Calu3 (cell line): ENCODE measurements at regions not wholly inside any gene's neighbourhood (a gene's known extent, or its start where the extent isn't known, plus 50 kb on each side); places are given as distances from the start of the nearest gene placed in this dataset.
A peak's percentile ranks its signal among the peaks of the same experiment; 100 is the strongest.

Experiments
- BruUV-seq: library from RNA; stranded (reverse); fragments of 400-500 nt; replicated peaks from 2 replicates; lab custom pipeline; 2021; lab: Mats Ljungman, UMichigan
- CTCF ChIA-PET: fragments of 300-600 bp; sonication (Branson Sonifier 250); formaldehyde crosslinking; loops from one replicate; lab custom pipeline; 2022; ENCODE audit warnings: antibody characterized with exemption; lab: Charles Lee
- DNase-seq: peaks from one replicate; pipeline ENCODE4 v3.0.0; 2022
- H3K27ac Mint-ChIP-seq: one replicate; pipeline ENCODE4 v1.8.0; 2022; ENCODE audit warnings: mixed read lengths; ENCODE audit not compliant: unreplicated experiment
- H3K27me3 Mint-ChIP-seq: one replicate; pipeline ENCODE4 v1.8.0; 2022; ENCODE audit warnings: mixed read lengths; ENCODE audit not compliant: unreplicated experiment
- H3K36me3 Mint-ChIP-seq: one replicate; pipeline ENCODE4 v1.8.0; 2022; ENCODE audit warnings: mild to moderate bottlenecking, moderate library complexity, mixed read lengths; ENCODE audit not compliant: insufficient read depth, unreplicated experiment
- H3K4me1 Mint-ChIP-seq: one replicate; pipeline ENCODE4 v1.8.0; 2022; ENCODE audit warnings: mild to moderate bottlenecking, low read depth, mixed read lengths; ENCODE audit not compliant: unreplicated experiment
- H3K4me3 Mint-ChIP-seq: one replicate; pipeline ENCODE4 v1.8.0; 2022; ENCODE audit warnings: mild to moderate bottlenecking, low read depth, moderate library complexity, mixed read lengths; ENCODE audit not compliant: unreplicated experiment
- H3K9me3 Mint-ChIP-seq: one replicate; pipeline ENCODE4 v1.8.0; 2022; ENCODE audit warnings: low read depth, mixed read lengths; ENCODE audit not compliant: unreplicated experiment
- intact Hi-C: fragments of 100-400 bp; cut with micrococcal nuclease; formaldehyde crosslinking; loops from one replicate; pipeline ENCODE4 v1.10.0; 2022; ENCODE audit not compliant: unreplicated experiment
- TF ChIP-seq, protein P1 (sequence below): fragments of 200-600 bp; IDR thresholded peaks from one replicate; pipeline ENCODE4 v1.8.0; 2022; ENCODE audit warnings: antibody characterized with exemption; ENCODE audit not compliant: unreplicated experiment

DNA sequence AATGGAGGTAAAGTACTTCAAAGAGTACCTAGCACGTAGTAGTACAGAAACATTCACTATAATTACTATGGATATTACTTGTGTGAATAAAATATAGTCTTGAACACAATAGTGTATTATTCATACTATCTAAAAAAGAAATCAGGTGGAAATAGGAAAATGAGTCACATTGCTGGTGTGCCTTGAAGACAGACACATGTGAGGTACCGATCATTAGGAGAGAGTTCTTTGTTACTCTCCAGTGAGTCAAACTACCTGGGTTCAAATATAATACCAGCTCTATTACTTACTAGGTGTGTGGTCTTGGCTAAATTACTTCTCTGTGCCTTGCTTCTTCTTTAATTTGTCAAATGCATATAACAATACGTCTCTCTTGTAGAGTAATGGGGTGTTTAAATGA, 50.8 kb upstream of the BEND6 start:
- intact Hi-C loops, result loop anchor here (1.0 to 5.0 kb wide), 3 partner anchors 53 to 413 kb away; partner anchors contain the start of genes BEND6 and PRIM2
- Mint-ChIP-seq H3K27ac (no peak overlapping the region), H3K27me3 (no peaks in the 10 kb centered on the region), H3K4me1 (peaks cover 20% of the 10 kb centered on the region), H3K36me3 (no peaks in the 10 kb centered on the region), H3K4me3 (no peak overlapping the region), H3K9me3 (no peaks in the 10 kb centered on the region)
- CTCF ChIA-PET, result interaction anchor here (0.7 to 2.0 kb wide), 19 partner anchors 9 to 420 kb away, joined by 3 to 21 read pairs (median 4); partner anchors contain the start of genes BAG2, BEND6 and PRIM2
- no peak for DNase-seq
- TF ChIP-seq, protein P1, sequence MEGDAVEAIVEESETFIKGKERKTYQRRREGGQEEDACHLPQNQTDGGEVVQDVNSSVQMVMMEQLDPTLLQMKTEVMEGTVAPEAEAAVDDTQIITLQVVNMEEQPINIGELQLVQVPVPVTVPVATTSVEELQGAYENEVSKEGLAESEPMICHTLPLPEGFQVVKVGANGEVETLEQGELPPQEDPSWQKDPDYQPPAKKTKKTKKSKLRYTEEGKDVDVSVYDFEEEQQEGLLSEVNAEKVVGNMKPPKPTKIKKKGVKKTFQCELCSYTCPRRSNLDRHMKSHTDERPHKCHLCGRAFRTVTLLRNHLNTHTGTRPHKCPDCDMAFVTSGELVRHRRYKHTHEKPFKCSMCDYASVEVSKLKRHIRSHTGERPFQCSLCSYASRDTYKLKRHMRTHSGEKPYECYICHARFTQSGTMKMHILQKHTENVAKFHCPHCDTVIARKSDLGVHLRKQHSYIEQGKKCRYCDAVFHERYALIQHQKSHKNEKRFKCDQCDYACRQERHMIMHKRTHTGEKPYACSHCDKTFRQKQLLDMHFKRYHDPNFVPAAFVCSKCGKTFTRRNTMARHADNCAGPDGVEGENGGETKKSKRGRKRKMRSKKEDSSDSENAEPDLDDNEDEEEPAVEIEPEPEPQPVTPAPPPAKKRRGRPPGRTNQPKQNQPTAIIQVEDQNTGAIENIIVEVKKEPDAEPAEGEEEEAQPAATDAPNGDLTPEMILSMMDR, result no peak
- no TSS peak for BruUV-seq

DNA sequence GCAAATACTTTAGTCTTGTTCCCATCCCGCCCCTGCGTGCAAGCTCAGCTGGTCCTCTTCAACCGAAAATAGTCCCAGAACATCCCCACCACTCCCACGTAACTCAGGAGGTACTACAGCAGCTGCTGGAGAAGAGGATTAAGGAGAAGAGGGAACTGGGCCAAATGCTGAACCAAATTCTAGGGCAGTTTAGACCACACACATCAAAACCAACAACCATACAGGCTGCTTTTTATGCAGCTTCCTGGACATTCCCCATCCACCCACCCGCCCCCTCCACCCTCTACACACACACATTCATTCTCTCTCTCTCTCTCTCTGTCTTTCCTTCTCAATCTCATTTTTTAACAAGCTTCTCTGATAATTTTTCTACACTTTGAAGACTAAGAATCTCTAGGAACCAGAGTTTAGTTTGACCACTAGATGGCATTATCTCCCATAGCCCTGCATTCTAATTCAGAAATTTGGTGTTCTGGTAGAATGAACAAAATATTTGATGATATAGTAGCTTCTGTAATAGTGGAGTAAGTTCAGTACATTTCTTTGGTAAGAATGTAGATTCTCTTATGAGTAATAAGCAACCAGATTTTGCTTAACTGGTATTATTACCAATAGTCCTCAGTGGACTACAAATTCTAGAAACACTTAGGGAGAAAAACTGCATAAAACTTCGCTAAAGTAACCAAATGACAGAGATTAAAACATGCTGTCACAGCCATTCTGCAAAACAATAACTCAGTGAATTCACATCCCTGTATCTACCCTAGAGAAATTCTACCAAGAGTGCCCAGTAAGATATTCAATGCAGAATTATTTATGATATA, 52.1 kb upstream of the BEND6 start:
- Mint-ChIP-seq H3K36me3 (no peaks in the 10 kb centered on the region), H3K27ac (no peak overlapping the region), H3K4me3 (no peak overlapping the region), H3K9me3 (no peaks in the 10 kb centered on the region), H3K27me3 (no peaks in the 10 kb centered on the region), H3K4me1 (peaks cover 27% of the 10 kb centered on the region)
- CTCF ChIA-PET, result interaction anchor here (1.0 to 1.2 kb wide), 6 partner anchors 12 to 414 kb away, joined by 3 to 9 read pairs (median 4); partner anchors contain the start of gene PRIM2
- DNase-seq, result no peak
- BruUV-seq, result no TSS peak
- TF ChIP-seq, protein P1, result peak; percentile 51
- intact Hi-C loops, result loop anchor here (5.0 kb wide), 1 partner anchor 54 kb away; the partner anchor contains the start of gene BEND6

DNA sequence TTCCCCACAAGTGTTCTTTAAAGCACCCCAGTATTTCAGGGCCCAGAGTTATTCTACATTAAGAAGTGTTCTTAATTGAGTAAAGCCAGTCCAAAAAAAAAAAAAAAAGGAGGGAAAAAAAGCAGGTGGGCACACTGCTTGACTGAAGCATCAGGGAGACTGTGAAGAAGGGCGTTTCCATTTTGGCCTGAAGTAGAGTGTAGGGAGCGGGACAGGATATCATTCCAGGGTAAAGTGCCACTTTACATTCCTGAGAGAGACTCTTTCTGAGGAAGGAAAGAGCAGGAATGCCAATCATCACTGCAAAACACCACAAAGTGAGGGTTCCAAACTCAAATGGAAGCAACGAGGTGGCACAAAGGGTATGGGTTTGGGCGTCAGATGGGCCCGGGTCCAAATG, 54.1 kb upstream of the BEND6 start:
- H3K4me1 Mint-ChIP-seq, result peaks cover 23% of the 10 kb centered on the region
- H3K27ac Mint-ChIP-seq, result no peak overlapping the region
- CTCF ChIA-PET, result no interaction called here

GRCh38 chr6:56899753-56900152, 55.2 kb upstream of the BEND6 start:
- CTCF ChIA-PET, result no interaction called here
- no peak overlapping the region for H3K27ac Mint-ChIP-seq
- H3K4me3 Mint-ChIP-seq, result no peak overlapping the region
- H3K27me3 Mint-ChIP-seq, result no peaks in the 10 kb centered on the region
- H3K9me3 Mint-ChIP-seq, result peaks cover 2% of the 10 kb centered on the region
- DNase-seq, result no peak
- BruUV-seq, result no TSS peak
- peaks cover 23% of the 10 kb centered on the region for H3K4me1 Mint-ChIP-seq
- H3K36me3 Mint-ChIP-seq, result no peaks in the 10 kb centered on the region
- intact Hi-C loops, result loop anchor here (5.0 kb wide), 1 partner anchor 58 kb away; the partner anchor contains the start of gene BEND6
- TF ChIP-seq, protein P1, result no peak

More for the DNA sequence above, 54.1 kb upstream of the BEND6 start:
- Mint-ChIP-seq H3K36me3 (no peaks in the 10 kb centered on the region), H3K9me3 (peaks cover 2% of the 10 kb centered on the region), H3K27me3 (no peaks in the 10 kb centered on the region), H3K4me3 (no peak overlapping the region)
- intact Hi-C loops, result loop anchor here (5.0 kb wide), 1 partner anchor 57 kb away; the partner anchor contains the start of gene BEND6
- BruUV-seq, result no TSS peak
- DNase-seq, result no peak
- TF ChIP-seq, protein P1, result no peak
